HEK293 (cell line): ENCODE measurements at regions not wholly inside any gene's neighbourhood (a gene's known extent, or its start where the extent isn't known, plus 50 kb on each side); places are given as distances from the start of the nearest gene placed in this dataset.

Experiments
- CTCF ChIA-PET: fragments of 350-600 bp; formaldehyde crosslinking; extraction: SDS; loops from one replicate; lab custom pipeline; 2021; ENCODE audit warnings: antibody characterized with exemption; lab: Yijun Ruan, JAX
- POLR2A ChIA-PET: fragments of 300-600 bp; formaldehyde crosslinking; extraction: SDS; loops from one replicate; lab custom pipeline; 2020; ENCODE audit warnings: antibody characterized with exemption, inconsistent platforms; lab: Yijun Ruan, JAX
- H3K27ac ChIP-seq: fragments of 200-500 bp; sonication (Bioruptor generic); 2 replicates; pipeline ENCODE4 v1.5.1; 2014; ENCODE audit warnings: low read depth, low read length, control low read depth, inconsistent platforms; ENCODE audit errors: extremely low read depth
- H3K36me3 ChIP-seq, 2 experiments: fragments of 200-500 bp in 1 of 2; sonication (Bioruptor generic) in 1 of 2; 1 replicate in 1 of 2; 2 replicates in 1 of 2; pipeline ENCODE4 v1.5.1; 2014 to 2017; ENCODE audit warnings: inconsistent platforms in 2 of 2, low read length in 2 of 2; ENCODE audit not compliant: control insufficient read depth in 2 of 2, insufficient read depth in 1 of 2
- H3K4me1 ChIP-seq: fragments of 200-500 bp; sonication (Bioruptor generic); 2 replicates; pipeline ENCODE4 v1.5.1; 2014; ENCODE audit warnings: mild to moderate bottlenecking, low read length, inconsistent platforms; ENCODE audit not compliant: control insufficient read depth, insufficient read depth
- H3K4me3 ChIP-seq: 2 replicates; pipeline ENCODE4 v1.5.1; 2011; ENCODE audit warnings: low read depth, mild to moderate bottlenecking, control low read depth, low read length, moderate library complexity
- H3K9me3 ChIP-seq: fragments of 200-500 bp; sonication (Bioruptor generic); 2 replicates; pipeline ENCODE4 v1.5.1; 2014; ENCODE audit warnings: low read depth, low read length, inconsistent platforms; ENCODE audit not compliant: control insufficient read depth, insufficient read depth
- FEZF1 ChIP-seq: fragments of 450-650 bp; formaldehyde crosslinking; IDR thresholded peaks from 2 replicates; pipeline ENCODE4 v1.5.1; 2016; ENCODE audit warnings: missing biosample characterization, missing genetic modification characterization
- OVOL3 ChIP-seq: fragments of 450-650 bp; formaldehyde crosslinking; IDR thresholded peaks from 2 replicates; pipeline ENCODE4 v1.5.1; 2016; ENCODE audit warnings: missing biosample characterization, missing genetic modification characterization
- SP3 ChIP-seq: fragments of 450-650 bp; formaldehyde crosslinking; IDR thresholded peaks from 2 replicates; pipeline ENCODE4 v1.5.1; 2016; ENCODE audit warnings: missing biosample characterization, missing genetic modification characterization
- YY1 ChIP-seq: fragments of 450-650 bp; formaldehyde crosslinking; IDR thresholded peaks from 2 replicates; pipeline ENCODE4 v1.5.1; 2018; ENCODE audit warnings: missing biosample characterization, missing genetic modification characterization
- ZBTB17 ChIP-seq: fragments of 450-650 bp; formaldehyde crosslinking; IDR thresholded peaks from 2 replicates; pipeline ENCODE4 v1.5.1; 2016; ENCODE audit warnings: missing biosample characterization, missing genetic modification characterization
- ZNF121 ChIP-seq: fragments of 450-650 bp; formaldehyde crosslinking; IDR thresholded peaks from 2 replicates; pipeline ENCODE4 v1.5.1; 2016; ENCODE audit warnings: missing biosample characterization, missing genetic modification characterization
- ZNF146 ChIP-seq: fragments of 450-650 bp; formaldehyde crosslinking; IDR thresholded peaks from 2 replicates; pipeline ENCODE4 v1.5.1; 2016; ENCODE audit warnings: missing biosample characterization, missing genetic modification characterization
- ZNF214 ChIP-seq: fragments of 450-650 bp; formaldehyde crosslinking; IDR thresholded peaks from 2 replicates; pipeline ENCODE4 v1.5.1; 2017; ENCODE audit warnings: missing biosample characterization, mild to moderate bottlenecking, missing genetic modification characterization, borderline replicate concordance
- ZNF223 ChIP-seq: fragments of 450-650 bp; formaldehyde crosslinking; IDR thresholded peaks from 2 replicates; pipeline ENCODE4 v1.5.1; 2016; ENCODE audit warnings: missing biosample characterization, missing genetic modification characterization
- ZNF239 ChIP-seq: fragments of 450-650 bp; formaldehyde crosslinking; IDR thresholded peaks from 2 replicates; pipeline ENCODE4 v1.5.1; 2016; ENCODE audit warnings: missing biosample characterization, missing genetic modification characterization
- ZNF311 ChIP-seq: fragments of 450-650 bp; formaldehyde crosslinking; IDR thresholded peaks from 2 replicates; pipeline ENCODE4 v1.5.1; 2017; ENCODE audit warnings: missing biosample characterization, missing genetic modification characterization, borderline replicate concordance
- ZNF324 ChIP-seq: fragments of 450-650 bp; formaldehyde crosslinking; IDR thresholded peaks from 2 replicates; pipeline ENCODE4 v1.5.1; 2016; ENCODE audit warnings: missing biosample characterization, missing genetic modification characterization
- ZNF501 ChIP-seq: fragments of 450-650 bp; formaldehyde crosslinking; IDR thresholded peaks from 2 replicates; pipeline ENCODE4 v1.5.1; 2016; ENCODE audit warnings: missing biosample characterization, missing genetic modification characterization
- ZNF510 ChIP-seq: fragments of 450-650 bp; formaldehyde crosslinking; IDR thresholded peaks from 2 replicates; pipeline ENCODE4 v1.5.1; 2018; ENCODE audit warnings: mild to moderate bottlenecking, missing genetic modification characterization, missing biosample characterization; ENCODE audit not compliant: insufficient replicate concordance
- ZNF549 ChIP-seq: fragments of 450-650 bp; IDR thresholded peaks from 2 replicates; pipeline ENCODE4 v1.5.1; 2018; ENCODE audit warnings: missing biosample characterization, missing genetic modification characterization, mild to moderate bottlenecking, inconsistent platforms, moderate library complexity
- ZNF555 ChIP-seq: fragments of 450-650 bp; formaldehyde crosslinking; conservative IDR thresholded peaks from 2 replicates; pipeline ENCODE4 v1.5.1; 2017; ENCODE audit warnings: missing biosample characterization, mild to moderate bottlenecking, missing genetic modification characterization, inconsistent platforms
- ZNF624 ChIP-seq: fragments of 450-650 bp; formaldehyde crosslinking; IDR thresholded peaks from 2 replicates; pipeline ENCODE4 v1.5.1; 2017; ENCODE audit warnings: missing biosample characterization, missing genetic modification characterization
- ZNF629 ChIP-seq: fragments of 450-650 bp; formaldehyde crosslinking; IDR thresholded peaks from 2 replicates; pipeline ENCODE4 v1.5.1; 2017; ENCODE audit warnings: missing biosample characterization, missing genetic modification characterization
- ZNF677 ChIP-seq: fragments of 450-650 bp; IDR thresholded peaks from 2 replicates; pipeline ENCODE4 v1.5.0; 2018; ENCODE audit warnings: missing biosample characterization, mild to moderate bottlenecking, missing genetic modification characterization, moderate library complexity
- ZNF76 ChIP-seq: fragments of 450-650 bp; formaldehyde crosslinking; IDR thresholded peaks from 2 replicates; pipeline ENCODE4; 2016; ENCODE audit warnings: low read depth, missing biosample characterization, missing genetic modification characterization, borderline replicate concordance
- ZNF768 ChIP-seq: fragments of 450-650 bp; formaldehyde crosslinking; IDR thresholded peaks from 2 replicates; pipeline ENCODE4 v1.5.1; 2018; ENCODE audit warnings: missing biosample characterization, mild to moderate bottlenecking, missing genetic modification characterization
- ZNF792 ChIP-seq: fragments of 450-650 bp; formaldehyde crosslinking; IDR thresholded peaks from 2 replicates; pipeline ENCODE4 v1.5.1; 2016; ENCODE audit warnings: missing biosample characterization, missing genetic modification characterization
- ZNF837 ChIP-seq: fragments of 450-650 bp; formaldehyde crosslinking; IDR thresholded peaks from 2 replicates; pipeline ENCODE4 v1.5.1; 2016; ENCODE audit warnings: missing biosample characterization, missing genetic modification characterization
- TF ChIP-seq, protein P1 (sequence below): fragments of 450-650 bp; formaldehyde crosslinking; conservative IDR thresholded peaks from 2 replicates; pipeline ENCODE4 v1.5.1; 2016; ENCODE audit warnings: low read depth, missing biosample characterization, missing genetic modification characterization
- TF ChIP-seq, protein P2 (sequence below): fragments of 450-650 bp; formaldehyde crosslinking; IDR thresholded peaks from 2 replicates; pipeline ENCODE4 v1.5.1; 2016; ENCODE audit warnings: missing biosample characterization, missing genetic modification characterization
- TF ChIP-seq, protein P3 (sequence below): fragments of 450-650 bp; formaldehyde crosslinking; IDR thresholded peaks from 2 replicates; pipeline ENCODE4 v1.5.1; 2017; ENCODE audit warnings: missing biosample characterization, missing genetic modification characterization

DNA sequence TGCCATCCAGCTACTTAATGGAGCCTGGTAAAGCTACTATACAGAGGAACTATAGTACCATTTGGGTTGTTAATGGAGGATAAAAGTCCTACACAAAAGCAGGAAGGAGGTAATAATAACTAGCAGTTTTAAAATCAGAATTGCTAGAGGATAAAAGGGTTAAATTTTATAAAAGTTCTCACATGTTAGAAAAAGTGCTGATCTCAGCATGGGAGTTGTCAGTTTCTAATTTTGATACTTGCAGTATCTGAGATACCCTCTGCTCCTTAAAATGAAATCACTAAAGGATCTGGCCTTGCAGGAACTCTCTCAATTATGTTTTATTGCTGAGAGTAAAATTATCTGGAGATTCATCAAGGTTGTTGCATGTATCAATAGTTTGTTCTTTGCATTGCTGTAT lies 272.2 kb upstream of the GYPC start (continued):
- no peak for TF ChIP-seq ZNF324 (tag by site-specific recombination)
- TF ChIP-seq FEZF1: no peak

GRCh38 chr2:126385441-126385840 lies 270.5 kb upstream of the GYPC start:
- no peaks in the 10 kb centered on the region for H3K36me3 ChIP-seq
- CTCF ChIA-PET: no interaction called here
- H3K4me1 ChIP-seq: no peaks in the 10 kb centered on the region
- H3K4me3 ChIP-seq: no peak overlapping the region
- H3K27ac ChIP-seq: no peak overlapping the region
- no peaks in the 10 kb centered on the region for H3K9me3 ChIP-seq
- TF ChIP-seq, protein P1, sequence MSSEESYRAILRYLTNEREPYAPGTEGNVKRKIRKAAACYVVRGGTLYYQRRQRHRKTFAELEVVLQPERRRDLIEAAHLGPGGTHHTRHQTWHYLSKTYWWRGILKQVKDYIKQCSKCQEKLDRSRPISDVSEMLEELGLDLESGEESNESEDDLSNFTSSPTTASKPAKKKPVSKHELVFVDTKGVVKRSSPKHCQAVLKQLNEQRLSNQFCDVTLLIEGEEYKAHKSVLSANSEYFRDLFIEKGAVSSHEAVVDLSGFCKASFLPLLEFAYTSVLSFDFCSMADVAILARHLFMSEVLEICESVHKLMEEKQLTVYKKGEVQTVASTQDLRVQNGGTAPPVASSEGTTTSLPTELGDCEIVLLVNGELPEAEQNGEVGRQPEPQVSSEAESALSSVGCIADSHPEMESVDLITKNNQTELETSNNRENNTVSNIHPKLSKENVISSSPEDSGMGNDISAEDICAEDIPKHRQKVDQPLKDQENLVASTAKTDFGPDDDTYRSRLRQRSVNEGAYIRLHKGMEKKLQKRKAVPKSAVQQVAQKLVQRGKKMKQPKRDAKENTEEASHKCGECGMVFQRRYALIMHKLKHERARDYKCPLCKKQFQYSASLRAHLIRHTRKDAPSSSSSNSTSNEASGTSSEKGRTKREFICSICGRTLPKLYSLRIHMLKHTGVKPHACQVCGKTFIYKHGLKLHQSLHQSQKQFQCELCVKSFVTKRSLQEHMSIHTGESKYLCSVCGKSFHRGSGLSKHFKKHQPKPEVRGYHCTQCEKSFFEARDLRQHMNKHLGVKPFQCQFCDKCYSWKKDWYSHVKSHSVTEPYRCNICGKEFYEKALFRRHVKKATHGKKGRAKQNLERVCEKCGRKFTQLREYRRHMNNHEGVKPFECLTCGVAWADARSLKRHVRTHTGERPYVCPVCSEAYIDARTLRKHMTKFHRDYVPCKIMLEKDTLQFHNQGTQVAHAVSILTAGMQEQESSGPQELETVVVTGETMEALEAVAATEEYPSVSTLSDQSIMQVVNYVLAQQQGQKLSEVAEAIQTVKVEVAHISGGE (tag by site-specific recombination): no peak
- TF ChIP-seq ZNF223 (tag by site-specific recombination) (no peak), ZNF146 (no peak), ZNF555 (tag by site-specific recombination) (no peak), ZNF624 (tag by site-specific recombination) (no peak), ZNF121 (tag by site-specific recombination) (no peak), ZNF311 (tag by site-specific recombination) (no peak), ZNF629 (tag by site-specific recombination) (no peak), ZNF501 (no peak), ZNF239 (tag by site-specific recombination) (no peak), ZBTB17 (no peak), ZNF549 (no peak), ZNF214 (tag by site-specific recombination) (no peak), ZNF677 (no peak), ZNF792 (tag by site-specific recombination) (no peak)
- TF ChIP-seq, protein P2, sequence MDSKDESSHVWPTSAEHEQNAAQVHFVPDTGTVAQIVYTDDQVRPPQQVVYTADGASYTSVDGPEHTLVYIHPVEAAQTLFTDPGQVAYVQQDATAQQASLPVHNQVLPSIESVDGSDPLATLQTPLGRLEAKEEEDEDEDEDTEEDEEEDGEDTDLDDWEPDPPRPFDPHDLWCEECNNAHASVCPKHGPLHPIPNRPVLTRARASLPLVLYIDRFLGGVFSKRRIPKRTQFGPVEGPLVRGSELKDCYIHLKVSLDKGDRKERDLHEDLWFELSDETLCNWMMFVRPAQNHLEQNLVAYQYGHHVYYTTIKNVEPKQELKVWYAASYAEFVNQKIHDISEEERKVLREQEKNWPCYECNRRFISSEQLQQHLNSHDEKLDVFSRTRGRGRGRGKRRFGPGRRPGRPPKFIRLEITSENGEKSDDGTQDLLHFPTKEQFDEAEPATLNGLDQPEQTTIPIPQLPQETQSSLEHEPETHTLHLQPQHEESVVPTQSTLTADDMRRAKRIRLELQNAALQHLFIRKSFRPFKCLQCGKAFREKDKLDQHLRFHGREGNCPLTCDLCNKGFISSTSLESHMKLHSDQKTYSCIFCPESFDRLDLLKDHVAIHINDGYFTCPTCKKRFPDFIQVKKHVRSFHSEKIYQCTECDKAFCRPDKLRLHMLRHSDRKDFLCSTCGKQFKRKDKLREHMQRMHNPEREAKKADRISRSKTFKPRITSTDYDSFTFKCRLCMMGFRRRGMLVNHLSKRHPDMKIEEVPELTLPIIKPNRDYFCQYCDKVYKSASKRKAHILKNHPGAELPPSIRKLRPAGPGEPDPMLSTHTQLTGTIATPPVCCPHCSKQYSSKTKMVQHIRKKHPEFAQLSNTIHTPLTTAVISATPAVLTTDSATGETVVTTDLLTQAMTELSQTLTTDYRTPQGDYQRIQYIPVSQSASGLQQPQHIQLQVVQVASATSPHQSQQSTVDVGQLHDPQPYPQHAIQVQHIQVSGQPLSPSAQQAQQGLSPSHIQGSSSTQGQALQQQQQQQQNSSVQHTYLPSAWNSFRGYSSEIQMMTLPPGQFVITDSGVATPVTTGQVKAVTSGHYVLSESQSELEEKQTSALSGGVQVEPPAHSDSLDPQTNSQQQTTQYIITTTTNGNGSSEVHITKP (tag by site-specific recombination): no peak
- POLR2A ChIA-PET: no interaction called here

GRCh38 chr2:126385983-126386382 lies 270.0 kb upstream of the GYPC start:
- ChIA-PET CTCF (no interaction called here), POLR2A (no interaction called here)
- H3K9me3 ChIP-seq: no peaks in the 10 kb centered on the region
- no peak for TF ChIP-seq ZNF768 (tag by site-specific recombination)
- no peak for TF ChIP-seq ZNF837 (tag by site-specific recombination)
- TF ChIP-seq OVOL3: no peak
- TF ChIP-seq SP3 (tag by site-specific recombination): no peak
- TF ChIP-seq, protein P3, sequence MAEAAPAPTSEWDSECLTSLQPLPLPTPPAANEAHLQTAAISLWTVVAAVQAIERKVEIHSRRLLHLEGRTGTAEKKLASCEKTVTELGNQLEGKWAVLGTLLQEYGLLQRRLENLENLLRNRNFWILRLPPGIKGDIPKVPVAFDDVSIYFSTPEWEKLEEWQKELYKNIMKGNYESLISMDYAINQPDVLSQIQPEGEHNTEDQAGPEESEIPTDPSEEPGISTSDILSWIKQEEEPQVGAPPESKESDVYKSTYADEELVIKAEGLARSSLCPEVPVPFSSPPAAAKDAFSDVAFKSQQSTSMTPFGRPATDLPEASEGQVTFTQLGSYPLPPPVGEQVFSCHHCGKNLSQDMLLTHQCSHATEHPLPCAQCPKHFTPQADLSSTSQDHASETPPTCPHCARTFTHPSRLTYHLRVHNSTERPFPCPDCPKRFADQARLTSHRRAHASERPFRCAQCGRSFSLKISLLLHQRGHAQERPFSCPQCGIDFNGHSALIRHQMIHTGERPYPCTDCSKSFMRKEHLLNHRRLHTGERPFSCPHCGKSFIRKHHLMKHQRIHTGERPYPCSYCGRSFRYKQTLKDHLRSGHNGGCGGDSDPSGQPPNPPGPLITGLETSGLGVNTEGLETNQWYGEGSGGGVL (tag by site-specific recombination): no peak
- no peak for TF ChIP-seq ZNF510 (tag by site-specific recombination)
- TF ChIP-seq ZNF76 (tag by site-specific recombination): no peak
- TF ChIP-seq YY1 (tag by site-specific recombination): no peak
- H3K36me3 ChIP-seq: no peaks in the 10 kb centered on the region
- no peaks in the 10 kb centered on the region for H3K4me1 ChIP-seq
- H3K4me3 ChIP-seq: no peak overlapping the region
- no peak overlapping the region for H3K27ac ChIP-seq
